ENCODE measurements at regions not wholly inside any gene's neighbourhood (a gene's known extent, or its start where the extent isn't known, plus 50 kb on each side); places are given as distances from the start of the nearest gene placed in this dataset.
"Not testable (repeated sequence)": the region's sequence is repeated elsewhere in the genome, so short reads cannot be mapped to it uniquely, and the experiment has no call there.

GRCh38 chr18:34511435-34511834 is 198.7 kb upstream of the DTNA start:
- no peaks in the 10 kb centered on the region for H3K27me3 ChIP-seq (ENCODE audit: insufficient read depth, insufficient read length)
- no peak for DNase-seq (ENCODE audit: low read depth, low spot score)

GRCh38 chr18:34511879-34512278 is 198.2 kb upstream of the DTNA start:
- TF ChIP-seq ZNF274 (IDR thresholded peaks at IDR 0.05; ENCODE audit: low read depth, low read length) (no peak), YY1 (IDR thresholded peaks at IDR 0.05; ENCODE audit: insufficient read depth, insufficient read length) (no peak), SUZ12 (IDR thresholded peaks at IDR 0.05; ENCODE audit: extremely low read depth, insufficient read depth, insufficient read length) (no peak)
- Histone ChIP-seq H3K36me3 (ENCODE audit: insufficient read depth, insufficient read length, low read length) (no peaks in the 10 kb centered on the region), H3K4me3 (ENCODE audit: insufficient read length, low read depth) (no peak overlapping the region), H3K27me3 (ENCODE audit: insufficient read depth, insufficient read length) (no peaks in the 10 kb centered on the region), H3K9me3 (ENCODE audit: insufficient read depth, low read length) (no peaks in the 10 kb centered on the region), H3K4me1 (ENCODE audit: insufficient read depth, insufficient read length) (no peaks in the 10 kb centered on the region), H3K9ac (ENCODE audit: insufficient read length, low read depth) (no peak overlapping the region)
- no peak for DNase-seq (ENCODE audit: low read depth, low spot score)

More at GRCh38 chr18:34511435-34511834, 198.7 kb upstream of the DTNA start:
- no peak overlapping the region for H3K9ac ChIP-seq (ENCODE audit: insufficient read length, low read depth)
- TF ChIP-seq YY1 (IDR thresholded peaks at IDR 0.05; ENCODE audit: insufficient read depth, insufficient read length) (no peak), SUZ12 (IDR thresholded peaks at IDR 0.05; ENCODE audit: extremely low read depth, insufficient read depth, insufficient read length) (no peak), ZNF274 (IDR thresholded peaks at IDR 0.05; ENCODE audit: low read depth, low read length) (no peak)
- no peak overlapping the region for H3K4me3 ChIP-seq (ENCODE audit: insufficient read length, low read depth)
- no peaks in the 10 kb centered on the region for H3K9me3 ChIP-seq (ENCODE audit: insufficient read depth, low read length)
- H3K36me3 ChIP-seq (ENCODE audit: insufficient read depth, insufficient read length, low read length), result no peaks in the 10 kb centered on the region
- H3K4me1 ChIP-seq (ENCODE audit: insufficient read depth, insufficient read length), result no peaks in the 10 kb centered on the region

GRCh38 chr18:34514238-34514637 is 195.9 kb upstream of the DTNA start:
- Histone ChIP-seq H3K4me1 (ENCODE audit: insufficient read depth, insufficient read length) (no peaks in the 10 kb centered on the region), H3K4me3 (ENCODE audit: insufficient read length, low read depth) (no peak overlapping the region), H3K9ac (ENCODE audit: insufficient read length, low read depth) (no peak overlapping the region), H3K9me3 (ENCODE audit: insufficient read depth, low read length) (no peaks in the 10 kb centered on the region), H3K27me3 (ENCODE audit: insufficient read depth, insufficient read length) (no peaks in the 10 kb centered on the region), H3K36me3 (ENCODE audit: insufficient read depth, insufficient read length, low read length) (no peaks in the 10 kb centered on the region)
- TF ChIP-seq YY1 (IDR thresholded peaks at IDR 0.05; ENCODE audit: insufficient read depth, insufficient read length), result no peak
- DNase-seq (ENCODE audit: low read depth, low spot score), result no peak

GRCh38 chr18:34514957-34515356 is 195.1 kb upstream of the DTNA start:
- Histone ChIP-seq H3K4me1 (ENCODE audit: insufficient read depth, insufficient read length) (no peaks in the 10 kb centered on the region), H3K9me3 (ENCODE audit: insufficient read depth, low read length) (no peaks in the 10 kb centered on the region), H3K36me3 (ENCODE audit: insufficient read depth, insufficient read length, low read length) (no peaks in the 10 kb centered on the region), H3K27me3 (ENCODE audit: insufficient read depth, insufficient read length) (no peaks in the 10 kb centered on the region), H3K9ac (ENCODE audit: insufficient read length, low read depth) (no peak overlapping the region), H3K4me3 (ENCODE audit: insufficient read length, low read depth) (no peak overlapping the region)
- no peak for TF ChIP-seq SUZ12 (IDR thresholded peaks at IDR 0.05; ENCODE audit: extremely low read depth, insufficient read depth, insufficient read length)
- no peak for TF ChIP-seq YY1 (IDR thresholded peaks at IDR 0.05; ENCODE audit: insufficient read depth, insufficient read length)
- no peak for TF ChIP-seq ZNF274 (IDR thresholded peaks at IDR 0.05; ENCODE audit: low read depth, low read length)
- no peak for DNase-seq (ENCODE audit: low read depth, low spot score)

GRCh38 chr18:34516355-34516754 is 193.7 kb upstream of the DTNA start:
- DNase-seq (ENCODE audit: low read depth, low spot score), result not testable (repeated sequence)

GRCh38 chr18:34516996-34517395 is 193.1 kb upstream of the DTNA start:
- not testable (repeated sequence) for H3K9me3 ChIP-seq (ENCODE audit: insufficient read depth, low read length); H3K9ac ChIP-seq (ENCODE audit: insufficient read length, low read depth); H3K4me3 ChIP-seq (ENCODE audit: insufficient read length, low read depth); H3K36me3 ChIP-seq (ENCODE audit: insufficient read depth, insufficient read length, low read length); DNase-seq (ENCODE audit: low read depth, low spot score); H3K4me1 ChIP-seq (ENCODE audit: insufficient read depth, insufficient read length); H3K27me3 ChIP-seq (ENCODE audit: insufficient read depth, insufficient read length)

More at GRCh38 chr18:34516355-34516754, 193.7 kb upstream of the DTNA start:
- H3K36me3 ChIP-seq (ENCODE audit: insufficient read depth, insufficient read length, low read length); H3K9ac ChIP-seq (ENCODE audit: insufficient read length, low read depth); H3K27me3 ChIP-seq (ENCODE audit: insufficient read depth, insufficient read length); H3K4me3 ChIP-seq (ENCODE audit: insufficient read length, low read depth); H3K4me1 ChIP-seq (ENCODE audit: insufficient read depth, insufficient read length); H3K9me3 ChIP-seq (ENCODE audit: insufficient read depth, low read length): not testable (repeated sequence)

- H3K9me3 ChIP-seq (ENCODE audit: insufficient read depth, low read length), result no peaks in the 10 kb centered on the region
- H3K4me1 ChIP-seq (ENCODE audit: insufficient read depth, insufficient read length), result no peaks in the 10 kb centered on the region
- TF ChIP-seq YY1 (IDR thresholded peaks at IDR 0.05; ENCODE audit: insufficient read depth, insufficient read length) (no peak), ZNF274 (IDR thresholded peaks at IDR 0.05; ENCODE audit: low read depth, low read length) (no peak), SUZ12 (IDR thresholded peaks at IDR 0.05; ENCODE audit: extremely low read depth, insufficient read depth, insufficient read length) (no peak)
- H3K9ac ChIP-seq (ENCODE audit: insufficient read length, low read depth), result no peak overlapping the region
- no peak overlapping the region for H3K4me3 ChIP-seq (ENCODE audit: insufficient read length, low read depth)
- no peak for DNase-seq (ENCODE audit: low read depth, low spot score)
- no peaks in the 10 kb centered on the region for H3K27me3 ChIP-seq (ENCODE audit: insufficient read depth, insufficient read length)
- no peaks in the 10 kb centered on the region for H3K36me3 ChIP-seq (ENCODE audit: insufficient read depth, insufficient read length, low read length)
Observed at GRCh38 chr18:34521040-34521439, 189.1 kb upstream of the DTNA start.

GRCh38 chr18:34522603-34523002 is 187.5 kb upstream of the DTNA start:
- Histone ChIP-seq H3K27me3 (ENCODE audit: insufficient read depth, insufficient read length) (no peaks in the 10 kb centered on the region), H3K4me1 (ENCODE audit: insufficient read depth, insufficient read length) (no peaks in the 10 kb centered on the region), H3K4me3 (ENCODE audit: insufficient read length, low read depth) (no peak overlapping the region), H3K9ac (ENCODE audit: insufficient read length, low read depth) (no peak overlapping the region), H3K36me3 (ENCODE audit: insufficient read depth, insufficient read length, low read length) (no peaks in the 10 kb centered on the region), H3K9me3 (ENCODE audit: insufficient read depth, low read length) (no peaks in the 10 kb centered on the region)
- DNase-seq (ENCODE audit: low read depth, low spot score), result no peak
- TF ChIP-seq SUZ12 (IDR thresholded peaks at IDR 0.05; ENCODE audit: extremely low read depth, insufficient read depth, insufficient read length), result no peak
- no peak for TF ChIP-seq YY1 (IDR thresholded peaks at IDR 0.05; ENCODE audit: insufficient read depth, insufficient read length)
- no peak for TF ChIP-seq ZNF274 (IDR thresholded peaks at IDR 0.05; ENCODE audit: low read depth, low read length)
